Brain pericyte (primary cell): ENCODE measurements at regions not wholly inside any gene's neighbourhood (a gene's known extent, or its start where the extent isn't known, plus 50 kb on each side); places are given as distances from the start of the nearest gene placed in this dataset.

Experiments used
- DNase-seq: peaks from one replicate; pipeline ENCODE4 v3.0.0-alpha.2; 2012; ENCODE audit warnings: low read depth, low spot score

GRCh38 chr22:44442186-44442815, 55.7 kb downstream of the RTL6 start:
- no peak for DNase-seq

- DNase-seq = no peak
Measured at GRCh38 chr22:44441401-44442185, 56.4 kb downstream of the RTL6 start.

DNA sequence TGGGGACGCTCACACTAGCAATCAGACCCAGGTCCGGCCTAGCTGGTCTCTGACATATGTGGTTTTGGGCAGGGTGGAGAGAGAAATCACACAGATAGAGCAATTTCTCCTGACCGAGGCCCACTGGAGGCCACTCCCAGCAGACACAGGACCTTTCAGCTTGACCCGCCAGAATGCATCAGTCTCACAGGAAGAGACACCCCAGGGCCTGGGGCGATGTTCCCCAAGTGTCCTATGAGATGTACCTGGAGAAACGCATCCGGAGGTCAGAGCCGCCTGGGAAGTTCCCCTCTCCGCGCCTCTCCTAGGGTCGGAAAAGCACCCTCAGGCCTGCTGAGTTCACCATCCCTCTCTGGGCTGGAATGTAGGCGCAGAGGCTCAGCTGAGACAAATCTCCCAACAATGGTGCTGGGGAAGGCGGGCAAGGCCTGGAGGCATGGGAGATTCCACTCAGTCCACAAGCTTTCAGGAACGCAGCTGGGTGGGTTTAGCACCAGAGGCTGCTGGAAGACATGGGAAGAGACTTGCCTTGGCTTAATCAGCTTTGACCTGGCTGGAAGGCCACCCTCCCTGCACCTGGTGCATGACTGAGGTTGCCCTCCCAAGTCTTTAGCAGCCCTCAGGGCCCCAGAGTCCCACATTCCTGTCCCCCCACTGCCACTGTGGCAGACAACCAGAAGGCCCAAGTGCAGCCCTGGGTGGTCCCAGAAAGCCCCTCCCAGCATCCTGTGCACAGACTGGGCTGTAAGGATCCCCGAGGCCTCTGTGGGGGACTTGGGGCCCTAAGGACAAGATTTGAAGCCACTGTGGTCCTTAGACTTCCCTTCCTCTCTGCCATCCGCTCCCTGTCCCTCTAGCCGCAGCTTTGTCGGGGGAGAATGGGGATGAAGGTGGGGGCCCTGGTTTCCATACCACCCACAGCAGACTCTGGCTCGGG, 57.5 kb downstream of the RTL6 start:
- no peak for DNase-seq

DNA sequence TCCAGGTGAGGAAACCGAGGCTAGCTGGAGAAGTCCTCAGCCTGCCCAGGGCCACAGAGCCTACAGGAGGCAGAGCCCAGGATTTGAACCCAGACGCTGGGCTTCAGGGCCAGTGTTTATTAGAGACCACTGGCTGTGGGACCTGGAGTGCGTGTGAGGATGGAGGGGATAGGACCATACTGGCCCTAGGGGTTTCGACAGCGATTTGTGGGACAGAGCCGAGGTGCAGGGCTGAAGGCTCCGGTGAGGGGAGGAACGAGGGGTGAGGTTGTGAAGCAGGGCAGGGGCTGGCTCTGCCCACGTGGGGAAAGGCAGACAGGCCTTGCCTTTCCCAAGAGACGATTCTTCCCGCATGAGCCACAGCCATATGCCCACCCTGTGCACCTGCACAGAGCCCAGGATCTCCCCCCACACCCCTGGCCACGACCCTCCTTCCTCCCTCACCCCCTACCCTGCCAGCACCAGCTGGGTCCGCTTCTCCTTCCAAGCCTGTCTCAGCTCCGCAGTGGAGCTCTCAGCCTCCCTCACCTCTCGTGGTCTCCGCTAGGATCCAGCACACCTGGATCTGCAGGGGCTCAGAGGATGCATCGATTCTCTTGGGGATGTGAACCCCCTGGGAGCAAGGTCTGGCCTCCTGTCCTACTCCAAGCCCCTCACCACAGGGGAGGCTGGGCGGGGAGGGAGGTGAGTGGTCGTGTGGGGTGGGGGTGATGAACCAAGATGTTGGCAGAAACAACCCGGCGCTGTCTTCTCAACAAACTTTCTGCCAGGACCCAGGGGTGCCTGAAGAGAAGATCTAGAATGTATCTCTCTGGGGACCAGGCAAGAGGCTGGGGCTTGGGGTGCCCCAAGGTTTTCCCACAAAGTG, 58.4 kb downstream of the RTL6 start:
- no peak for DNase-seq

GRCh38 chr22:44438481-44439131, 59.4 kb downstream of the RTL6 start:
- DNase-seq = no peak

DNA sequence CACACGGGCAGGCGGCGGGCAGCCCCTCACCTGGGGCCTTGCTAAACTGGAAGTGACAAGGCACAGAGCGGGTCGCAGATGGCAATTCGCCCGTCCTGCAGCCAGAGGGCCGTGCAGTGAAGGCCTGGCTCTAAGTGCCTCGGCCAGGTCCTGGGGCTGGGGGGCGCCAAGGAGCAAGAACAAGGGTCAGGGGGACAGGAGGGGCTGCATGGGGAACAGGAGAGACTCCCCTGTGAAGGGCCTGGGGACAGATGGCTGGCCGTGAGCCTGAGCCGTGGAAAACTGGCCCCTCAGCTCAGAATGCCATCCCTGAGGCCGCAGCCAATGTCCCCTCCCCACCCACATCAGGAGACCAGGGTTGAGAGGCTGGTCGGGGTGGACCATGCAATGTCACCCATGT, 60.0 kb downstream of the RTL6 start:
- DNase-seq = no peak

- DNase-seq = no peak
Measured at GRCh38 chr22:44437216-44438055, 60.6 kb downstream of the RTL6 start.

GRCh38 chr22:44436736-44437135, 61.3 kb downstream of the RTL6 start:
- DNase-seq = no peak

DNA sequence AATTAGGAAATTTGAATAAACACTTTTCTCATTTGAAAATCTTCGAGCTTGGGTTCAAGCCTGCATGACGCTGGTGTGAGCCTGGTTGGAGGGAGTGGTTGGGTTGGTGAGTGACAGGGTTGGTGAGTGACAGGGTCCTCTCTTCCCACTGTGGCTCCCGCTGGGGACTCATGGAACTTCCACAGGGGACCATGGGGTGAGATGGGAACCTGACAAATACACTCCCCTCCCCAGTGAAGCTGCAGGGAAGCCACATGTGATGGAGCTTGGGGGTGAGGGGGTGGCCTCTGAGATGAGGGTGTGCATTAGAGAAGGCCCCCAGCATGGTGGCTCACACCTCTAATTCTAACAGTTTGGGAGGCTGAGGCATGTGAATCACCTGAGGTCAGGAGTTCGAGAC, 66.8 kb downstream of the RTL6 start:
- no peak for DNase-seq

GRCh38 chr22:44430716-44431115, 67.3 kb downstream of the RTL6 start:
- no peak for DNase-seq

GRCh38 chr22:44429941-44430587, 68.0 kb downstream of the RTL6 start:
- DNase-seq = no peak

GRCh38 chr22:44428941-44429830, 68.8 kb downstream of the RTL6 start:
- no peak for DNase-seq

DNA sequence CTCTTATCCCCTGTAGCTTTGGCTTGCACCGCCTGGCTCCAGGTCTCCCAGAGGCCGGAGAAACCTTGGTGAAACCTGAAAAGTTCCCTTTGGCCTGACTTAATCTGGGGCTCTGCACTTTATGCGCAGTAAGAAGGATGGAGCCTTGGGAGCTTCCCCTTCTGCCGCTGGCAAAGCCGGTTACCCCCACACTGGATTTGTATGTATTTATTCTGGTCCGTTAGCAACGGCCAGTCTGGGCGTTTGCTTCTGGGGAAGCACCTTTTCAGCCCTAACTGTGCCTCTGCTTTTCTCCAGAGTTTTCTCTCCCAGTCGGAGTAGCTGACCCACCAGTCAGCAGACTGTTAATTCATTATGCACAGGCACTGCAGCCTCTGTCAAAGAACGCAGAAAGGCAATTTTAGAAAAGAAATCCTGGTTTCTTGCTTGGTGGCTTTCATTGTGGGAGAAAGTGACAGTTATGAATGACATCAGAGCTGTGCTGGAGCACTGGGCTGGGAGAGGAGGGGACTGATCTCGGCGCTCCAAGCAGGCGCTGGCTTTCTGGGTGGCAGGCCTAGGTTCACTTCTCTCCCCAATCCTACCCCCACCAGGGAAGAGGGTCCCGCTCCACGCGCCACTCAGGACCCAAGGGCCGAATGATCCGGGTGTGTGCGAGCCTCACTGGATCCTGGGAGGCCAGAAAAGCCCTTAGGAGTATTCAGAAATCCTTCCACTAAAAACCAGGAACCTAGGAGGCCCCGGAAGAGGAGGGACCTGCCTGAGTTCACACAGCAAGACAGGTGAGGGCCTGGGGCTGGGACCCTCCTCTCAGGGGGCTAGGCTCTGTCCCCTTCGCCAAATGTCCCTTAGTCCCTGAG, 70.2 kb downstream of the RTL6 start:
- no peak for DNase-seq

DNA sequence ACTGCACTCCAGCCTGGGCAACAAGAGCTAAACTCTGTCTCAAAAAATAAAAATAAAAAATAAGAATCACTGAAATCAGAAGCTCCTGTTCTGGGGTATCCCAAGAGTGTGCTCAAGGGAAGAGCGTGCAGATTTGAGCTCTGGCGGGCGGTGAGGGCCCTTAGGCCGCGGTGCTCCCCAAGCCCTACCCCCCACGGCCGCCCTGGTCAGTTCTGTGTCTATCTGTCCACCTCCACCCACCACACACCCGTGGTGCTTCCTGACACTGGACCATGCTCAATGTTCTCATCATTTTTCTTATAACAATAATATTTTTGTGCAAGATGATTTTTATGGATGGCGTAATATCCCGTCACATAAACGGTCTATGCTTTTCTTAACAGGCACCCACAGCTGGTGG, 71.1 kb downstream of the RTL6 start:
- DNase-seq = no peak

GRCh38 chr22:44425694-44426045, 72.4 kb downstream of the RTL6 start:
- no peak for DNase-seq

DNA sequence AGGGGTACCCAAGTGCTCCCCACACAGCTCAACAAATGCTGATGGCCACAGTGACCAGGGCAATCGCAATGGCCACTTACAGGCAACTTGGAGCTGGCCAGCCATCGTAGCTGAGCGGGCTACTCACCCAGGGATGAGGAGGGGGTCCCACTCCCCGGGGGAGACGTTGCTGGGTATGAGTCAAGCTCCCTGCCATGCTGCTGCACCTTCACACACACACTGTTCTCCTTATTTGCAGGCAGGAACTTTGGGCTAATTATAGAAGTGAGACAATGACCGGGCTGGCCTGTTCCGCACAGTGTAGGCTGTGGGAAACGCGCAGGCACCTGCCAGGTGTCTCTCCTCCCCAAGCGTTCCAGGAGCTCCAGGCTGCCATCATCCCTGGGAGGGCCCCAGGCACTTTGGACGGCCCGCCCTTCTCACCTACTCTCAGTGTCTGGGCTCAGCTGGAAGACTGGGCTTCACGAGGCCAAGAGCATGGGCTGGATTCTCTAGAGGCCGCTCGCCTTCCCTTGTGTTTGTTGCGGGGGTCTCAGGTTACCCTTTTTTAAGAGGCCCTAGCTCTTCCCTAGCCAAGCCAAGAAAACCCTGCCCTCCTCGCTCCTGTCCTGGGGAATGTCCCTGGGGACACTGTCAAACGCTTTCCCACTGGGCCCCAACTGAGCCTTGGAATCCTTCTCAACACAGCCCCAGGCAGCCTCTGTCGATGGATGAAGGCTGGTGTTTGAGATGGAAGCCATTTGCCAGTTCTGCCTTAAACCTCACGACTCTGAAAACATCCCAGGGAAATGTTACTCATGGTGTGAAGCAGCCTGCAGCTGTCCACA, 73.0 kb downstream of the RTL6 start:
- no peak for DNase-seq

- DNase-seq = no peak
Measured at GRCh38 chr22:44424359-44424682, 73.7 kb downstream of the RTL6 start.
